Trophoblast cell (in vitro differentiated cells and primary cell): ENCODE measurements at regions not wholly inside any gene's neighbourhood (a gene's known extent, or its start where the extent isn't known, plus 50 kb on each side); places are given as distances from the start of the nearest gene placed in this dataset.

ENCODE experiments used
- DNase-seq, 2 donors: peaks; one replicate each; pipeline ENCODE4 v3.0.0-alpha.2; 2016
- H2AFZ ChIP-seq: 2 replicates; pipeline ENCODE4 v1.6.1; 2013; ENCODE audit warnings: low read length, moderate library complexity, mild to moderate bottlenecking; ENCODE audit not compliant: insufficient read depth, poor library complexity
- H2AK5ac ChIP-seq: 2 replicates; pipeline ENCODE4 v1.6.1; 2013; ENCODE audit warnings: mild to moderate bottlenecking, low read length
- H2BK120ac ChIP-seq: 2 replicates; pipeline ENCODE4 v1.6.1; 2013; ENCODE audit warnings: low read length, mild to moderate bottlenecking, moderate library complexity; ENCODE audit not compliant: insufficient read depth, poor library complexity
- H2BK12ac ChIP-seq: 2 replicates; pipeline ENCODE4 v1.6.1; 2013; ENCODE audit warnings: mild to moderate bottlenecking, low read length, moderate library complexity
- H2BK5ac ChIP-seq: 2 replicates; pipeline ENCODE4 v1.6.1; 2013; ENCODE audit warnings: low read length, low read depth, moderate library complexity, mild to moderate bottlenecking; ENCODE audit not compliant: poor library complexity
- H3K14ac ChIP-seq: 2 replicates; pipeline ENCODE4 v1.6.1; 2013; ENCODE audit warnings: mild to moderate bottlenecking, low read length
- H3K18ac ChIP-seq: 2 replicates; pipeline ENCODE4 v1.6.1; 2013; ENCODE audit warnings: mild to moderate bottlenecking, low read length
- H3K23ac ChIP-seq: 2 replicates; pipeline ENCODE4 v1.6.1; 2013; ENCODE audit warnings: low read length
- H3K27ac ChIP-seq: 2 replicates; pipeline ENCODE4 v1.5.1; 2013; ENCODE audit warnings: low read depth, mild to moderate bottlenecking, inconsistent platforms, low read length, moderate library complexity
- H3K27me3 ChIP-seq: 2 replicates; pipeline ENCODE4 v1.6.1; 2013; ENCODE audit warnings: inconsistent platforms, mild to moderate bottlenecking, low read length, moderate library complexity; ENCODE audit not compliant: insufficient read depth
- H3K36me3 ChIP-seq, 2 experiments: 1 replicate in 1 of 2; 2 replicates in 1 of 2; pipeline ENCODE4 v1.6.1; 2013; ENCODE audit warnings: low read length in 2 of 2, mild to moderate bottlenecking in 2 of 2, moderate library complexity in 1 of 2; ENCODE audit not compliant: insufficient read depth in 2 of 2, control insufficient read depth in 1 of 2
- H3K4ac ChIP-seq: 2 replicates; pipeline ENCODE4 v1.6.1; 2013; ENCODE audit warnings: low read depth, mild to moderate bottlenecking, low read length, moderate library complexity
- H3K4me1 ChIP-seq, 2 experiments: 1 replicate in 1 of 2; 2 replicates in 1 of 2; pipeline ENCODE4 v1.6.1; 2013; ENCODE audit warnings: low read length in 2 of 2, mild to moderate bottlenecking in 2 of 2, moderate library complexity in 1 of 2; ENCODE audit not compliant: insufficient read depth in 2 of 2, control insufficient read depth in 1 of 2
- H3K4me2 ChIP-seq: 2 replicates; pipeline ENCODE4 v1.6.1; 2013; ENCODE audit warnings: inconsistent platforms, mild to moderate bottlenecking, low read length, moderate library complexity
- H3K4me3 ChIP-seq: 2 replicates; pipeline ENCODE4 v1.5.1; 2013; ENCODE audit warnings: mild to moderate bottlenecking, low read depth, low read length, inconsistent platforms
- H3K79me1 ChIP-seq: one replicate; pipeline ENCODE4 v1.6.1; 2013; ENCODE audit warnings: low read length
- H3K79me2 ChIP-seq: 2 replicates; pipeline ENCODE4 v1.6.1; 2013; ENCODE audit warnings: low read length, mild to moderate bottlenecking; ENCODE audit not compliant: control insufficient read depth, insufficient read depth, poor library complexity
- H3K9ac ChIP-seq: 2 replicates; pipeline ENCODE4 v1.6.1; 2013; ENCODE audit warnings: mild to moderate bottlenecking, low read length
- H3K9me3 ChIP-seq: 2 replicates; pipeline ENCODE4 v1.6.1; 2013; ENCODE audit warnings: low read depth, mild to moderate bottlenecking, control low read depth, inconsistent platforms, low read length; ENCODE audit not compliant: insufficient read depth
- H4K12ac ChIP-seq: 2 replicates; pipeline ENCODE4 v1.6.1; 2013; ENCODE audit warnings: low read depth, mild to moderate bottlenecking, low read length, moderate library complexity
- H4K8ac ChIP-seq: 2 replicates; pipeline ENCODE4 v1.6.1; 2013; ENCODE audit warnings: low read depth, mild to moderate bottlenecking, low read length, moderate library complexity
- H4K91ac ChIP-seq: one replicate; pipeline ENCODE4 v1.6.1; 2013; ENCODE audit warnings: low read depth, mild to moderate bottlenecking, low read length, moderate library complexity
- WGBS: extraction: QIAGEN DNeasy Blood & Tissue Kit; methylation state at CpG from one replicate; pipeline ENCODE4 v1.1.7; 2013; ENCODE audit warnings: missing lambda C conversion rate; ENCODE audit not compliant: insufficient read length, insufficient coverage; ENCODE audit errors: extremely low coverage; 5-methylcytosine and 5-hydroxymethylcytosine counted together

- WGBS: no CpG with 5 or more reads among the region's 8 CpGs
- no peak for DNase-seq
- H2AK5ac ChIP-seq: no peak overlapping the region
- H4K12ac ChIP-seq: no peak overlapping the region
- H3K4me3 ChIP-seq: no peak overlapping the region
- no peak overlapping the region for H3K4me2 ChIP-seq
- H4K91ac ChIP-seq: no peak overlapping the region
- H3K27ac ChIP-seq: no peak overlapping the region
- H3K18ac ChIP-seq: no peak overlapping the region
- H2BK120ac ChIP-seq: no peak overlapping the region
- no peak overlapping the region for H2BK5ac ChIP-seq
- no peaks in the 10 kb centered on the region for H3K79me2 ChIP-seq
- no peak overlapping the region for H3K23ac ChIP-seq
- H3K4me1 ChIP-seq: no peaks in the 10 kb centered on the region
- H3K9me3 ChIP-seq: no peaks in the 10 kb centered on the region
- no peak overlapping the region for H2BK12ac ChIP-seq
- no peak overlapping the region for H3K4ac ChIP-seq
- no peak overlapping the region for H3K14ac ChIP-seq
- H3K27me3 ChIP-seq: no peaks in the 10 kb centered on the region
- no peak overlapping the region for H4K8ac ChIP-seq
- H3K9ac ChIP-seq: no peak overlapping the region
- H2AFZ ChIP-seq: no peak overlapping the region
- H3K79me1 ChIP-seq: no peaks in the 10 kb centered on the region
- H3K36me3 ChIP-seq: no peaks in the 10 kb centered on the region
Observed at GRCh38 chr6:163648868-163649267, 234.3 kb downstream of the QKI start.

- H3K4me1 ChIP-seq: no peaks in the 10 kb centered on the region
- no peak overlapping the region for H3K14ac ChIP-seq
- H4K8ac ChIP-seq: no peak overlapping the region
- no peak overlapping the region for H2AK5ac ChIP-seq
- no peak for DNase-seq
- H2BK5ac ChIP-seq: no peak overlapping the region
- no CpG with 5 or more reads among the region's 8 CpGs for WGBS
- no peak overlapping the region for H4K91ac ChIP-seq
- no peaks in the 10 kb centered on the region for H3K27me3 ChIP-seq
- H3K27ac ChIP-seq: no peak overlapping the region
- H2BK120ac ChIP-seq: no peak overlapping the region
- no peak overlapping the region for H3K4me2 ChIP-seq
- no peak overlapping the region for H3K23ac ChIP-seq
- no peaks in the 10 kb centered on the region for H3K79me2 ChIP-seq
- no peak overlapping the region for H3K4ac ChIP-seq
- H3K18ac ChIP-seq: no peak overlapping the region
- no peak overlapping the region for H4K12ac ChIP-seq
- no peak overlapping the region for H3K4me3 ChIP-seq
- no peaks in the 10 kb centered on the region for H3K36me3 ChIP-seq
- H2AFZ ChIP-seq: no peak overlapping the region
- no peak overlapping the region for H3K9ac ChIP-seq
- H2BK12ac ChIP-seq: no peak overlapping the region
- H3K9me3 ChIP-seq: no peaks in the 10 kb centered on the region
- H3K79me1 ChIP-seq: no peaks in the 10 kb centered on the region
Observed at GRCh38 chr6:163647624-163648023, 233.1 kb downstream of the QKI start.

- no peak overlapping the region for H3K4me2 ChIP-seq
- no peak overlapping the region for H3K27ac ChIP-seq
- no peak overlapping the region for H3K23ac ChIP-seq
- no peak overlapping the region for H2BK120ac ChIP-seq
- no peak overlapping the region for H3K4ac ChIP-seq
- H3K18ac ChIP-seq: no peak overlapping the region
- no peak overlapping the region for H4K8ac ChIP-seq
- no peaks in the 10 kb centered on the region for H3K9me3 ChIP-seq
- WGBS: no CpG with 5 or more reads among the region's 3 CpGs
- no peak overlapping the region for H3K9ac ChIP-seq
- H2BK12ac ChIP-seq: no peak overlapping the region
- H2BK5ac ChIP-seq: no peak overlapping the region
- H3K79me2 ChIP-seq: no peaks in the 10 kb centered on the region
- no peaks in the 10 kb centered on the region for H3K79me1 ChIP-seq
- no peak for DNase-seq
- H3K14ac ChIP-seq: no peak overlapping the region
- H4K12ac ChIP-seq: no peak overlapping the region
- no peaks in the 10 kb centered on the region for H3K4me1 ChIP-seq
- no peak overlapping the region for H2AK5ac ChIP-seq
- H4K91ac ChIP-seq: no peak overlapping the region
- no peaks in the 10 kb centered on the region for H3K27me3 ChIP-seq
- H3K36me3 ChIP-seq: no peaks in the 10 kb centered on the region
- no peak overlapping the region for H2AFZ ChIP-seq
- H3K4me3 ChIP-seq: no peak overlapping the region
Observed at GRCh38 chr6:163646866-163647265, 232.3 kb downstream of the QKI start.

- Histone ChIP-seq H2BK12ac (no peak overlapping the region), H2AK5ac (no peak overlapping the region), H3K9me3 (no peaks in the 10 kb centered on the region), H3K4ac (no peak overlapping the region), H3K4me3 (no peak overlapping the region), H2BK120ac (no peak overlapping the region), H3K4me2 (no peak overlapping the region), H4K8ac (no peak overlapping the region), H4K12ac (no peak overlapping the region), H3K27ac (no peak overlapping the region), H3K18ac (no peak overlapping the region), H3K27me3 (no peaks in the 10 kb centered on the region), H3K23ac (no peak overlapping the region), H3K14ac (no peak overlapping the region), H3K9ac (no peak overlapping the region), H4K91ac (no peak overlapping the region), H3K79me1 (no peaks in the 10 kb centered on the region), H2AFZ (no peak overlapping the region), H3K79me2 (no peaks in the 10 kb centered on the region), H2BK5ac (no peak overlapping the region), H3K4me1 (no peaks in the 10 kb centered on the region), H3K36me3 (no peaks in the 10 kb centered on the region)
- WGBS: no CpG with 5 or more reads among the region's 9 CpGs
- DNase-seq: no peak
Observed at GRCh38 chr6:163646133-163646532, 231.6 kb downstream of the QKI start.
